ENCODE measurements at regions not wholly inside any gene's neighbourhood (a gene's known extent, or its start where the extent isn't known, plus 50 kb on each side); places are given as distances from the start of the nearest gene placed in this dataset.

- no peak for DNase-seq (ENCODE audit: low read depth in 2 of 2, low spot score in 1 of 2)
Measured at GRCh38 chr6:46072866-46073265, 56.9 kb upstream of the ENPP4 start.

- DNase-seq (ENCODE audit: low read depth in 2 of 2, low spot score in 1 of 2): peak in 1 of 2 donors; percentile 9
Measured at GRCh38 chr6:46078294-46078693, 51.5 kb upstream of the ENPP4 start.

GRCh38 chr6:46079061-46079460, 50.7 kb upstream of the ENPP4 start:
- DNase-seq (ENCODE audit: low read depth in 2 of 2, low spot score in 1 of 2): no peak
